HepG2 (cell line): ENCODE measurements at regions not wholly inside any gene's neighbourhood (a gene's known extent, or its start where the extent isn't known, plus 50 kb on each side); places are given as distances from the start of the nearest gene placed in this dataset.

ENCODE experiments used
- ATAC-seq: fragments of 200-7000 bp; cut with Tn5 transposase; 3 replicates; pipeline ENCODE4 v1.9.1; 2020; ENCODE audit warnings: mild to moderate bottlenecking, moderate library complexity
- BruUV-seq: library from RNA; stranded (reverse); fragments of 400-500 nt; replicated peaks from 2 replicates; lab custom pipeline; 2021; lab: Mats Ljungman, UMichigan
- CTCF ChIA-PET: fragments of 300-600 bp; formaldehyde crosslinking; extraction: SDS; loops from one replicate; lab custom pipeline; 2021; ENCODE audit warnings: low total read pairs, inconsistent platforms, low intra/inter-chr PET ratio; lab: Yijun Ruan, JAX
- POLR2A ChIA-PET: fragments of 350-600 bp; sonication (Branson Sonifier 250); formaldehyde crosslinking; loops from one replicate; lab custom pipeline; 2020; ENCODE audit warnings: antibody characterized with exemption, inconsistent platforms; lab: Yijun Ruan, JAX
- DNase-seq: peaks from one replicate; pipeline ENCODE4 v3.0.0-alpha.2; 2015; ENCODE audit warnings: low spot score
- FAIRE-seq: peaks from 3 replicates; lab custom pipeline; 2011; peaks lifted over from hg19 to GRCh38; lab: Jason Lieb, UNC
- H2AFZ ChIP-seq: one replicate; pipeline ENCODE4 v1.6.1; 2011; ENCODE audit warnings: low read length, inconsistent platforms
- H3K27ac ChIP-seq: fragments of 300-600 bp; 3 replicates; pipeline ENCODE4 v1.8.0; 2011; ENCODE audit warnings: mixed run types, mild to moderate bottlenecking, mixed read lengths, low read length, inconsistent platforms; ENCODE audit not compliant: insufficient read depth; ENCODE audit errors: extremely low read length
- H3K27me3 ChIP-seq, 2 experiments: fragments of 200-600 bp in 1 of 2; 2 replicates in 1 of 2; 3 replicates in 1 of 2; pipeline versions ENCODE4 v1.6.0 to v1.8.0; 2011; ENCODE audit warnings: low read length in 2 of 2, mild to moderate bottlenecking in 2 of 2, moderate library complexity in 2 of 2, inconsistent platforms in 1 of 2; ENCODE audit not compliant: insufficient read depth in 2 of 2, control insufficient read depth in 1 of 2
- H3K36me3 ChIP-seq, 2 experiments: fragments of 200-600 bp in 1 of 2; replicated peaks in 1 of 2; 2 replicates in 1 of 2; 3 replicates in 1 of 2; pipeline versions ENCODE4 v1.5.1 to v1.8.0; 2011; ENCODE audit warnings: low read length in 2 of 2, inconsistent platforms in 1 of 2; ENCODE audit not compliant: insufficient read depth in 2 of 2, control insufficient read depth in 1 of 2
- H3K4me1 ChIP-seq: 2 replicates; pipeline ENCODE4 v1.5.1; 2012; ENCODE audit warnings: low read length, inconsistent platforms; ENCODE audit not compliant: insufficient read depth
- H3K4me2 ChIP-seq: 2 replicates; pipeline ENCODE4 v1.6.0; 2011; ENCODE audit warnings: low read depth, low read length, inconsistent platforms
- H3K4me3 ChIP-seq, 3 experiments: fragments of 200-600 bp in 1 of 3; sonication (generic), shearing (Covaris generic) in 1 of 3; replicated peaks in 1 of 3; 2 replicates each; pipeline ENCODE4 v1.5.1; 2011 to 2016; ENCODE audit warnings: low read length in 3 of 3, inconsistent platforms in 2 of 3, low read depth in 2 of 3, mild to moderate bottlenecking in 2 of 3, control low read depth in 1 of 3, mixed read lengths in 1 of 3; ENCODE audit not compliant: insufficient read depth in 1 of 3
- H3K79me2 ChIP-seq: one replicate; pipeline ENCODE4 v1.6.1; 2011; ENCODE audit warnings: low read length, inconsistent platforms; ENCODE audit not compliant: insufficient read depth
- H3K9ac ChIP-seq: 2 replicates; pipeline ENCODE4 v1.6.0; 2011; ENCODE audit warnings: mild to moderate bottlenecking, low read depth, low read length, inconsistent platforms; ENCODE audit not compliant: insufficient read depth
- H3K9me3 ChIP-seq: 2 replicates; pipeline ENCODE4 v1.5.1; 2012; ENCODE audit warnings: mild to moderate bottlenecking, low read length
- H4K20me1 ChIP-seq: 2 replicates; pipeline ENCODE4 v1.6.0; 2011; ENCODE audit warnings: inconsistent platforms, mild to moderate bottlenecking, low read length, moderate library complexity; ENCODE audit not compliant: insufficient read depth
- FOXA1 ChIP-seq, 2 experiments: fragments of 450-650 bp in 1 of 2; sonication (generic) in 1 of 2; formaldehyde crosslinking in 1 of 2; IDR thresholded peaks; 2 replicates each; pipeline versions ENCODE4 v1.4.0 to v1.6.1; 2016 to 2020; ENCODE audit warnings: missing genetic modification reagents in 1 of 2
- HNRNPL ChIP-seq: fragments of 200-400 bp; formaldehyde crosslinking; IDR thresholded peaks from 2 replicates; pipeline ENCODE4 v1.6.1; 2017; ENCODE audit warnings: mild to moderate bottlenecking, low read depth, low read length
- PAF1 ChIP-seq: IDR thresholded peaks from 2 replicates; pipeline ENCODE4 v1.6.1; 2016; ENCODE audit warnings: missing genetic modification reagents, missing compliant biosample characterization
- SALL1 ChIP-seq: sonication (generic); formaldehyde crosslinking; IDR thresholded peaks from 2 replicates; pipeline ENCODE4 v1.8.0; 2022; ENCODE audit warnings: mild to moderate bottlenecking, missing genetic modification reagents
- SNRNP70 ChIP-seq: fragments of 200-400 bp; formaldehyde crosslinking; IDR thresholded peaks from 2 replicates; pipeline ENCODE4 v1.6.1; 2017; ENCODE audit warnings: mild to moderate bottlenecking, low read depth, low read length, moderate library complexity
- ZNF260 ChIP-seq: sonication (generic); formaldehyde crosslinking; IDR thresholded peaks from 2 replicates; pipeline ENCODE4 v1.4.0; 2020; ENCODE audit warnings: missing genetic modification reagents, low read depth, mild to moderate bottlenecking, borderline replicate concordance
- ZNF296 ChIP-seq: sonication (generic); formaldehyde crosslinking; conservative IDR thresholded peaks from 2 replicates; pipeline ENCODE4 v1.5.0; 2020; ENCODE audit warnings: mild to moderate bottlenecking, missing genetic modification reagents
- ZNF431 ChIP-seq: sonication (generic); formaldehyde crosslinking; IDR thresholded peaks from 2 replicates; pipeline ENCODE4 v1.9.0; 2022; ENCODE audit warnings: missing genetic modification reagents, low read depth, mild to moderate bottlenecking, borderline replicate concordance
- ZNF781 ChIP-seq: sonication (generic); formaldehyde crosslinking; IDR thresholded peaks from 2 replicates; pipeline ENCODE4 v1.5.1; 2020; ENCODE audit warnings: borderline replicate concordance, mild to moderate bottlenecking, missing genetic modification reagents; ENCODE audit errors: not compliant biosample characterization
- WGBS: methylation state at CpG from one replicate; pipeline ENCODE4 v1.1.6; 2017; ENCODE audit warnings: low lambda C conversion rate; 5-methylcytosine and 5-hydroxymethylcytosine counted together
- in situ Hi-C: cut with HindIII; loops from 2 replicates; pipeline ENCODE4 v1.10.0; 2017; ENCODE audit warnings: low pct_unique_long_range_greater_than_20kb; ENCODE audit not compliant: extremely low pct_ligation_motif_present
- intact Hi-C: fragments of 100-400 bp; cut with micrococcal nuclease; formaldehyde crosslinking; loops from one replicate; pipeline ENCODE4 v1.10.0; 2022; ENCODE audit not compliant: unreplicated experiment
- TF ChIP-seq, protein P1 (sequence below): sonication (generic); formaldehyde crosslinking; IDR thresholded peaks from 2 replicates; pipeline ENCODE4 v1.4.0; 2020; ENCODE audit warnings: missing genetic modification reagents; ENCODE audit errors: not compliant biosample characterization
- TF ChIP-seq, protein P2 (sequence below): sonication (generic); formaldehyde crosslinking; IDR thresholded peaks from 2 replicates; pipeline ENCODE4; 2020; ENCODE audit warnings: missing genetic modification reagents, mild to moderate bottlenecking, borderline replicate concordance
- TF ChIP-seq, protein P3 (sequence below): IDR thresholded peaks from 2 replicates; pipeline ENCODE4 v1.6.1; 2018; ENCODE audit warnings: missing genetic modification reagents

DNA sequence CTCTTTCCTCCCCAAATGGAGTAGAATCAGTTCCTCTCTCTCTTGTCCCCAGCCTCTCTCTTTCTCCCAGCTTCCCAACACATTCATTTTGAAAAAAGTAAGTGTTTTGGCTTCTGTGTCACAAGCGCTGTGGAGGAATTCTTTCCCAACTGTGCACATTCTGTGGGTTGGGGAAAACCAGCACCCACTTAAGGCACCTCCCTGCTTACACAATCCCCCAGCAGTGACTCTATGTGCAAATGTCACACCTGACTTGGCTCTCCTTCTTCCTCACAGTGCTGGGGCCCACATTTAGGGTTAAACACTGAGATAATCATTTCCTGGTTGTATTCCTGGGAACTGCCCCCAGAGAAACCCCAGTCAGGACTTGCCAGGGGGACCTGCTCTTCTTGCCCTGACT, 358.1 kb upstream of the ZNF32 start:
- no peaks in the 10 kb centered on the region for H3K36me3 ChIP-seq
- H3K79me2 ChIP-seq: no peaks in the 10 kb centered on the region
- H3K27me3 ChIP-seq: peaks cover 1 to 30% of the 10 kb centered on the region in 2 experiments; a peak in 2 of 5 replicates
- WGBS: 43% methylated on average over 1 of the region's 1 CpG
- no peak overlapping the region for H3K4me3 ChIP-seq
- no peaks in the 10 kb centered on the region for H4K20me1 ChIP-seq
- POLR2A ChIA-PET: no interaction called here
- H2AFZ ChIP-seq: no peak overlapping the region
- DNase-seq (no peak), FAIRE-seq (no peak), ATAC-seq (no peak)
- no peak overlapping the region for H3K27ac ChIP-seq
- TF ChIP-seq, protein P1, sequence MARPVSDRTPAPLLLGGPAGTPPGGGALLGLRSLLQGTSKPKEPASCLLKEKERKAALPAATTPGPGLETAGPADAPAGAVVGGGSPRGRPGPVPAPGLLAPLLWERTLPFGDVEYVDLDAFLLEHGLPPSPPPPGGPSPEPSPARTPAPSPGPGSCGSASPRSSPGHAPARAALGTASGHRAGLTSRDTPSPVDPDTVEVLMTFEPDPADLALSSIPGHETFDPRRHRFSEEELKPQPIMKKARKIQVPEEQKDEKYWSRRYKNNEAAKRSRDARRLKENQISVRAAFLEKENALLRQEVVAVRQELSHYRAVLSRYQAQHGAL (CRISPR knock-in tag): no peak
- TF ChIP-seq ZNF296 (CRISPR knock-in tag) (no peak), HNRNPL (no peak), ZNF781 (CRISPR knock-in tag) (no peak), PAF1 (CRISPR knock-in tag) (no peak), ZNF260 (CRISPR knock-in tag) (no peak), SALL1 (CRISPR knock-in tag) (no peak), FOXA1 (IDR thresholded peaks at IDR 0.05) (no peak), FOXA1 (CRISPR knock-in tag; IDR thresholded peaks at IDR 0.05) (no peak), SNRNP70 (no peak), ZNF431 (CRISPR knock-in tag) (no peak)
- TF ChIP-seq, protein P2, sequence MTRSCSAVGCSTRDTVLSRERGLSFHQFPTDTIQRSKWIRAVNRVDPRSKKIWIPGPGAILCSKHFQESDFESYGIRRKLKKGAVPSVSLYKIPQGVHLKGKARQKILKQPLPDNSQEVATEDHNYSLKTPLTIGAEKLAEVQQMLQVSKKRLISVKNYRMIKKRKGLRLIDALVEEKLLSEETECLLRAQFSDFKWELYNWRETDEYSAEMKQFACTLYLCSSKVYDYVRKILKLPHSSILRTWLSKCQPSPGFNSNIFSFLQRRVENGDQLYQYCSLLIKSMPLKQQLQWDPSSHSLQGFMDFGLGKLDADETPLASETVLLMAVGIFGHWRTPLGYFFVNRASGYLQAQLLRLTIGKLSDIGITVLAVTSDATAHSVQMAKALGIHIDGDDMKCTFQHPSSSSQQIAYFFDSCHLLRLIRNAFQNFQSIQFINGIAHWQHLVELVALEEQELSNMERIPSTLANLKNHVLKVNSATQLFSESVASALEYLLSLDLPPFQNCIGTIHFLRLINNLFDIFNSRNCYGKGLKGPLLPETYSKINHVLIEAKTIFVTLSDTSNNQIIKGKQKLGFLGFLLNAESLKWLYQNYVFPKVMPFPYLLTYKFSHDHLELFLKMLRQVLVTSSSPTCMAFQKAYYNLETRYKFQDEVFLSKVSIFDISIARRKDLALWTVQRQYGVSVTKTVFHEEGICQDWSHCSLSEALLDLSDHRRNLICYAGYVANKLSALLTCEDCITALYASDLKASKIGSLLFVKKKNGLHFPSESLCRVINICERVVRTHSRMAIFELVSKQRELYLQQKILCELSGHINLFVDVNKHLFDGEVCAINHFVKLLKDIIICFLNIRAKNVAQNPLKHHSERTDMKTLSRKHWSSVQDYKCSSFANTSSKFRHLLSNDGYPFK (CRISPR knock-in tag): no peak
- TF ChIP-seq, protein P3, sequence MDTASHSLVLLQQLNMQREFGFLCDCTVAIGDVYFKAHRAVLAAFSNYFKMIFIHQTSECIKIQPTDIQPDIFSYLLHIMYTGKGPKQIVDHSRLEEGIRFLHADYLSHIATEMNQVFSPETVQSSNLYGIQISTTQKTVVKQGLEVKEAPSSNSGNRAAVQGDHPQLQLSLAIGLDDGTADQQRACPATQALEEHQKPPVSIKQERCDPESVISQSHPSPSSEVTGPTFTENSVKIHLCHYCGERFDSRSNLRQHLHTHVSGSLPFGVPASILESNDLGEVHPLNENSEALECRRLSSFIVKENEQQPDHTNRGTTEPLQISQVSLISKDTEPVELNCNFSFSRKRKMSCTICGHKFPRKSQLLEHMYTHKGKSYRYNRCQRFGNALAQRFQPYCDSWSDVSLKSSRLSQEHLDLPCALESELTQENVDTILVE (CRISPR knock-in tag): no peak
- H3K9ac ChIP-seq: no peak overlapping the region
- H3K4me1 ChIP-seq: no peaks in the 10 kb centered on the region
- no peaks in the 10 kb centered on the region for H3K9me3 ChIP-seq
- intact Hi-C loops (no loop called here), in situ Hi-C loops (no loop called here)
- no TSS peak for BruUV-seq
- no peak overlapping the region for H3K4me2 ChIP-seq
- CTCF ChIA-PET: no interaction called here
